HEK293 (cell line): ENCODE measurements at regions not wholly inside any gene's neighbourhood (a gene's known extent, or its start where the extent isn't known, plus 50 kb on each side); places are given as distances from the start of the nearest gene placed in this dataset.

ENCODE experiments used
- CTCF ChIA-PET: fragments of 350-600 bp; formaldehyde crosslinking; extraction: SDS; loops from one replicate; lab custom pipeline; 2021; ENCODE audit warnings: antibody characterized with exemption; lab: Yijun Ruan, JAX
- POLR2A ChIA-PET: fragments of 300-600 bp; formaldehyde crosslinking; extraction: SDS; loops from one replicate; lab custom pipeline; 2020; ENCODE audit warnings: antibody characterized with exemption, inconsistent platforms; lab: Yijun Ruan, JAX
- H3K27ac ChIP-seq: fragments of 200-500 bp; sonication (Bioruptor generic); 2 replicates; pipeline ENCODE4 v1.5.1; 2014; ENCODE audit warnings: low read depth, low read length, control low read depth, inconsistent platforms; ENCODE audit errors: extremely low read depth
- H3K36me3 ChIP-seq, 2 experiments: fragments of 200-500 bp in 1 of 2; sonication (Bioruptor generic) in 1 of 2; 1 replicate in 1 of 2; 2 replicates in 1 of 2; pipeline ENCODE4 v1.5.1; 2014 to 2017; ENCODE audit warnings: inconsistent platforms in 2 of 2, low read length in 2 of 2; ENCODE audit not compliant: control insufficient read depth in 2 of 2, insufficient read depth in 1 of 2
- H3K4me1 ChIP-seq: fragments of 200-500 bp; sonication (Bioruptor generic); 2 replicates; pipeline ENCODE4 v1.5.1; 2014; ENCODE audit warnings: mild to moderate bottlenecking, low read length, inconsistent platforms; ENCODE audit not compliant: control insufficient read depth, insufficient read depth
- H3K4me3 ChIP-seq: 2 replicates; pipeline ENCODE4 v1.5.1; 2011; ENCODE audit warnings: low read depth, mild to moderate bottlenecking, control low read depth, low read length, moderate library complexity
- H3K9me3 ChIP-seq: fragments of 200-500 bp; sonication (Bioruptor generic); 2 replicates; pipeline ENCODE4 v1.5.1; 2014; ENCODE audit warnings: low read depth, low read length, inconsistent platforms; ENCODE audit not compliant: control insufficient read depth, insufficient read depth
- BCL11A ChIP-seq: fragments of 450-650 bp; formaldehyde crosslinking; IDR thresholded peaks from 2 replicates; pipeline ENCODE4 v1.5.1; 2016; ENCODE audit warnings: low read depth, missing biosample characterization, missing genetic modification characterization
- GLI2 ChIP-seq: fragments of 450-650 bp; formaldehyde crosslinking; IDR thresholded peaks from 2 replicates; pipeline ENCODE4; 2017; ENCODE audit warnings: missing biosample characterization, missing genetic modification characterization, low read depth, borderline replicate concordance
- PRDM10 ChIP-seq: fragments of 450-650 bp; formaldehyde crosslinking; IDR thresholded peaks from 2 replicates; pipeline ENCODE4 v1.5.1; 2016; ENCODE audit warnings: missing biosample characterization, missing genetic modification characterization
- YY1 ChIP-seq: fragments of 450-650 bp; formaldehyde crosslinking; IDR thresholded peaks from 2 replicates; pipeline ENCODE4 v1.5.1; 2018; ENCODE audit warnings: missing biosample characterization, missing genetic modification characterization
- ZFHX2 ChIP-seq: fragments of 450-650 bp; formaldehyde crosslinking; conservative IDR thresholded peaks from 2 replicates; pipeline ENCODE4 v1.5.1; 2016; ENCODE audit warnings: missing biosample characterization, missing genetic modification characterization
- ZNF132 ChIP-seq: fragments of 450-650 bp; formaldehyde crosslinking; IDR thresholded peaks from 2 replicates; pipeline ENCODE4 v1.5.1; 2017; ENCODE audit warnings: missing biosample characterization, missing genetic modification characterization, borderline replicate concordance
- ZNF140 ChIP-seq: fragments of 450-650 bp; formaldehyde crosslinking; IDR thresholded peaks from 2 replicates; pipeline ENCODE4 v1.5.1; 2016; ENCODE audit warnings: missing biosample characterization, missing genetic modification characterization
- ZNF174 ChIP-seq: fragments of 450-650 bp; formaldehyde crosslinking; IDR thresholded peaks from 2 replicates; pipeline ENCODE4 v1.5.0; 2017; ENCODE audit warnings: missing biosample characterization, mild to moderate bottlenecking, missing genetic modification characterization
- ZNF211 ChIP-seq: fragments of 450-650 bp; formaldehyde crosslinking; IDR thresholded peaks from 2 replicates; pipeline ENCODE4 v1.5.1; 2016; ENCODE audit warnings: low read depth, missing biosample characterization, missing genetic modification characterization
- ZNF311 ChIP-seq: fragments of 450-650 bp; formaldehyde crosslinking; IDR thresholded peaks from 2 replicates; pipeline ENCODE4 v1.5.1; 2017; ENCODE audit warnings: missing biosample characterization, missing genetic modification characterization, borderline replicate concordance
- ZNF37A ChIP-seq: fragments of 450-650 bp; IDR thresholded peaks from 2 replicates; pipeline ENCODE4 v1.5.1; 2018; ENCODE audit warnings: missing biosample characterization, missing genetic modification characterization
- ZNF585B ChIP-seq: fragments of 450-650 bp; formaldehyde crosslinking; IDR thresholded peaks from 2 replicates; pipeline ENCODE4 v1.5.1; 2016; ENCODE audit warnings: missing biosample characterization, missing genetic modification characterization
- ZNF596 ChIP-seq: fragments of 450-650 bp; IDR thresholded peaks from 2 replicates; pipeline ENCODE4 v1.5.0; 2018; ENCODE audit warnings: missing biosample characterization, mild to moderate bottlenecking, missing genetic modification characterization, moderate library complexity
- ZNF639 ChIP-seq: fragments of 450-650 bp; formaldehyde crosslinking; IDR thresholded peaks from 2 replicates; pipeline ENCODE4 v1.5.1; 2016; ENCODE audit warnings: missing biosample characterization, missing genetic modification characterization
- ZNF660 ChIP-seq: fragments of 450-650 bp; IDR thresholded peaks from 2 replicates; pipeline ENCODE4 v1.5.1; 2018; ENCODE audit warnings: missing biosample characterization, mild to moderate bottlenecking, missing genetic modification characterization
- ZNF785 ChIP-seq: fragments of 450-650 bp; formaldehyde crosslinking; IDR thresholded peaks from 2 replicates; pipeline ENCODE4 v1.5.1; 2016; ENCODE audit warnings: missing biosample characterization, missing genetic modification characterization
- ZXDB ChIP-seq: fragments of 450-650 bp; formaldehyde crosslinking; IDR thresholded peaks from 2 replicates; pipeline ENCODE4 v1.5.1; 2016; ENCODE audit warnings: missing biosample characterization, missing genetic modification characterization
- TF ChIP-seq, protein P1 (sequence below): fragments of 450-650 bp; formaldehyde crosslinking; IDR thresholded peaks from 2 replicates; pipeline ENCODE4 v1.5.1; 2016; ENCODE audit warnings: missing biosample characterization, missing genetic modification characterization
- TF ChIP-seq, protein P2 (sequence below): fragments of 450-650 bp; formaldehyde crosslinking; IDR thresholded peaks from 2 replicates; pipeline ENCODE4 v1.5.1; 2016; ENCODE audit warnings: missing biosample characterization, missing genetic modification characterization

DNA sequence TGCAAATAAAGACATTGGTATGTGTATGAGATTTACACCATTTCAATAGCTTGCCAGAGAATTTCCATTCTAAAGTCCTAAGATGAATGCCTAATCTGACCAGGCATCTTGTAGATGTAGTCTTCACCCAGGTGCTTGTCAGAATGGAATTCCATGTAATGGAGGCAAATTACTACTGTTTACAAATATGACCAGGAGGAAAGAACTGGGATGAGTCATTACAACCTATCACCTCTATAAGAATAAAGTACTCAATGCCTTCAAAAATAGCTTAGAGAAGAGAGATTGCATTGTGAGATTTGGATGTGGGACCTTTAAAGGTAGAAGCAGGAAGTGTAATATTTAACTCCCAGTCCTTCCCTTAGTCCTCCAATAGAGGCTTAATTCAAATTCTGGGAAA lies 507.0 kb upstream of the PTGER4 start:
- H3K27ac ChIP-seq, result no peak overlapping the region
- CTCF ChIA-PET, result interaction anchor here (0.6 kb wide), 1 partner anchor 162 kb away, joined by 3 read pairs; no protein-coding TSS in a partner anchor
- H3K4me1 ChIP-seq, result no peaks in the 10 kb centered on the region
- H3K9me3 ChIP-seq, result no peaks in the 10 kb centered on the region
- TF ChIP-seq ZNF311 (tag by site-specific recombination) (no peak), ZNF174 (no peak)
- no peak overlapping the region for H3K4me3 ChIP-seq
- POLR2A ChIA-PET, result no interaction called here
- H3K36me3 ChIP-seq, result no peaks in the 10 kb centered on the region

- Histone ChIP-seq H3K4me3 (no peak overlapping the region), H3K36me3 (no peaks in the 10 kb centered on the region), H3K27ac (no peak overlapping the region), H3K4me1 (no peaks in the 10 kb centered on the region), H3K9me3 (no peaks in the 10 kb centered on the region)
- TF ChIP-seq YY1 (tag by site-specific recombination), result no peak
- no peak for TF ChIP-seq ZNF211 (tag by site-specific recombination)
- no peak for TF ChIP-seq ZNF596 (tag by site-specific recombination)
- TF ChIP-seq BCL11A (tag by site-specific recombination), result no peak
- TF ChIP-seq ZNF785 (tag by site-specific recombination), result no peak
- TF ChIP-seq ZXDB (tag by site-specific recombination), result no peak
- TF ChIP-seq, protein P1, sequence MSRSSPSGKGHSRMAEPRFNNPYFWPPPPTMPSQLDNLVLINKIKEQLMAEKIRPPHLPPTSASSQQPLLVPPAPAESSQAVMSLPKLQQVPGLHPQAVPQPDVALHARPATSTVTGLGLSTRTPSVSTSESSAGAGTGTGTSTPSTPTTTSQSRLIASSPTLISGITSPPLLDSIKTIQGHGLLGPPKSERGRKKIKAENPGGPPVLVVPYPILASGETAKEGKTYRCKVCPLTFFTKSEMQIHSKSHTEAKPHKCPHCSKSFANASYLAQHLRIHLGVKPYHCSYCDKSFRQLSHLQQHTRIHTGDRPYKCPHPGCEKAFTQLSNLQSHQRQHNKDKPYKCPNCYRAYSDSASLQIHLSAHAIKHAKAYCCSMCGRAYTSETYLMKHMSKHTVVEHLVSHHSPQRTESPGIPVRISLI (tag by site-specific recombination), result no peak
- TF ChIP-seq PRDM10, result no peak
- TF ChIP-seq GLI2 (tag by site-specific recombination), result no peak
- TF ChIP-seq ZFHX2 (tag by site-specific recombination), result no peak
- no peak for TF ChIP-seq ZNF37A (tag by site-specific recombination)
- no peak for TF ChIP-seq ZNF140 (tag by site-specific recombination)
- TF ChIP-seq, protein P2, sequence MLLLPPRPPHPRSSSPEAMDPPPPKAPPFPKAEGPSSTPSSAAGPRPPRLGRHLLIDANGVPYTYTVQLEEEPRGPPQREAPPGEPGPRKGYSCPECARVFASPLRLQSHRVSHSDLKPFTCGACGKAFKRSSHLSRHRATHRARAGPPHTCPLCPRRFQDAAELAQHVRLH (tag by site-specific recombination), result no peak
- CTCF ChIA-PET, result no interaction called here
- POLR2A ChIA-PET, result no interaction called here
Observed at GRCh38 chr5:40171971-40172370, 507.7 kb upstream of the PTGER4 start.

DNA sequence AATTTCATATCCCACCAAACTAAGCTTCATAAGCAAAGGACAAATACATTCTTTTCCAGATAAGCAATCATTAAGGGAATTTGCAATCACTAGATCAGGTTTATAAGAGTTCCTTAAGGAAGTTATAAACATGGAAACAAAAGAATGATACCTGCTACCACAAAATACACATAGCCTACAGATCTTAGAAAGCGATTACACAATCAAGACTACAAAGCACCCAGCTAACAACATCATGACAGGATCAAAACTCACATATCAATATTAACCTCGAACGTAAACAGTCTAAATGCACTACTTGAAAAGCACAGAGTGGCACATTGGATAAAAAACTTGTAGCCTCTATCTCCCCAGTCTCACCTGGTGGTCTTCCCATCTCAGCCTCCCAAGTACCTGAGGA lies 512.4 kb upstream of the PTGER4 start:
- ChIA-PET POLR2A (no interaction called here), CTCF (interaction anchor here (0.6 kb wide), 1 partner anchor 521 kb away, joined by 3 read pairs; no protein-coding TSS in a partner anchor)

More for the DNA sequence above, 512.4 kb upstream of the PTGER4 start:
- Histone ChIP-seq H3K36me3 (no peaks in the 10 kb centered on the region), H3K4me3 (no peak overlapping the region), H3K9me3 (no peaks in the 10 kb centered on the region), H3K4me1 (no peaks in the 10 kb centered on the region), H3K27ac (no peak overlapping the region)
- no peak for TF ChIP-seq ZNF660
- no peak for TF ChIP-seq ZNF639 (tag by site-specific recombination)
- TF ChIP-seq ZNF585B (tag by site-specific recombination), result no peak
- no peak for TF ChIP-seq ZNF132
